Prostate gland (tissue), 2 donors: ENCODE measurements at regions not wholly inside any gene's neighbourhood (a gene's known extent, or its start where the extent isn't known, plus 50 kb on each side); places are given as distances from the start of the nearest gene placed in this dataset.

Experiments used
- POLR2A ChIP-seq: fragments of 450-650 bp; IDR thresholded peaks from one replicate; pipeline ENCODE4 v1.6.1; 2016; ENCODE audit warnings: antibody characterized with exemption, mild to moderate bottlenecking
- POLR2AphosphoS5 ChIP-seq: sonication (generic); formaldehyde crosslinking; IDR thresholded peaks from one replicate; pipeline ENCODE4 v1.6.1; 2017; ENCODE audit warnings: antibody characterized with exemption
- TF ChIP-seq, protein P1 (sequence below), 4 experiments: fragments of 200-600 bp in 2 of 4; fragments of 450-650 bp in 2 of 4; sonication (generic) in 2 of 4; IDR thresholded peaks; 1 replicate in 3 of 4; 2 replicates in 1 of 4; pipeline ENCODE4 v1.5.1; 2016 to 2019; ENCODE audit warnings: antibody characterized with exemption in 4 of 4, mild to moderate bottlenecking in 2 of 4, moderate library complexity in 2 of 4

DNA sequence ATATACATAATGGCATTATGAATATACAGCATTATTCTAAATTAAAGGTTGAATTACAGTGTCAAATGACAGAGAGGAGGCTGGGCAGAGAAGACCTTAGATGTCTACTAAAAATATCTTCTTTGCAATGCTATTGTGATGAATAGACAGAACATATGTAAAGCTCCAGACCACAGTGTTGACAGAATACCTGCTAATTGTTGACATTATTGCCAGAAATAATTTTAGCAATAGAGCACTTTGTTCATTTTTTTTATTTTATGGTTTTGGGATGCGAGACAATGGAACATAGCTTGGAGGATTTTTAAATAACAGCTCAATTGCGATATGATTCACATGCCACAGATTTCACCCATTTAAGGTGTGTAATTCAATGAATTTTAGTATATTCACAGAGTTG lies 508.8 kb downstream of the PSAT1 start:
- TF ChIP-seq, protein P1, sequence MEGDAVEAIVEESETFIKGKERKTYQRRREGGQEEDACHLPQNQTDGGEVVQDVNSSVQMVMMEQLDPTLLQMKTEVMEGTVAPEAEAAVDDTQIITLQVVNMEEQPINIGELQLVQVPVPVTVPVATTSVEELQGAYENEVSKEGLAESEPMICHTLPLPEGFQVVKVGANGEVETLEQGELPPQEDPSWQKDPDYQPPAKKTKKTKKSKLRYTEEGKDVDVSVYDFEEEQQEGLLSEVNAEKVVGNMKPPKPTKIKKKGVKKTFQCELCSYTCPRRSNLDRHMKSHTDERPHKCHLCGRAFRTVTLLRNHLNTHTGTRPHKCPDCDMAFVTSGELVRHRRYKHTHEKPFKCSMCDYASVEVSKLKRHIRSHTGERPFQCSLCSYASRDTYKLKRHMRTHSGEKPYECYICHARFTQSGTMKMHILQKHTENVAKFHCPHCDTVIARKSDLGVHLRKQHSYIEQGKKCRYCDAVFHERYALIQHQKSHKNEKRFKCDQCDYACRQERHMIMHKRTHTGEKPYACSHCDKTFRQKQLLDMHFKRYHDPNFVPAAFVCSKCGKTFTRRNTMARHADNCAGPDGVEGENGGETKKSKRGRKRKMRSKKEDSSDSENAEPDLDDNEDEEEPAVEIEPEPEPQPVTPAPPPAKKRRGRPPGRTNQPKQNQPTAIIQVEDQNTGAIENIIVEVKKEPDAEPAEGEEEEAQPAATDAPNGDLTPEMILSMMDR (IDR thresholded peaks at IDR 0.05) = no peak
- TF ChIP-seq POLR2AphosphoS5 = no peak
- TF ChIP-seq POLR2A = no peak
